Loucy (cell line): ENCODE measurements at regions not wholly inside any gene's neighbourhood (a gene's known extent, or its start where the extent isn't known, plus 50 kb on each side); places are given as distances from the start of the nearest gene placed in this dataset.

Source experiments
- CTCF ChIP-seq: fragments of 200-600 bp; sonication (generic); conservative IDR thresholded peaks from 2 replicates; pipeline ENCODE4 v1.5.1; 2014; ENCODE audit warnings: mild to moderate bottlenecking, antibody characterized with exemption, low read length
- EZH2phosphoT487 ChIP-seq: fragments of 200-600 bp; IDR thresholded peaks from 2 replicates; pipeline ENCODE4 v1.6.1; 2018; ENCODE audit warnings: antibody characterized with exemption, mild to moderate bottlenecking, moderate library complexity, borderline replicate concordance

- TF ChIP-seq CTCF: no peak
- TF ChIP-seq EZH2phosphoT487: no peak
These were observed 206.3 kb downstream of the SIPA1L2 start for GRCh38 chr1:232423591-232423990.
